PC-3 (cell line): ENCODE measurements at regions not wholly inside any gene's neighbourhood (a gene's known extent, or its start where the extent isn't known, plus 50 kb on each side); places are given as distances from the start of the nearest gene placed in this dataset.

Experiments used
- ATAC-seq: fragments of 200-7000 bp; cut with Tn5 transposase; 2 replicates; pipeline ENCODE4 v1.9.1; 2020; ENCODE audit warnings: mild to moderate bottlenecking, moderate library complexity
- BruUV-seq: library from RNA; stranded (reverse); fragments of 400-500 nt; replicated peaks from 2 replicates; lab custom pipeline; 2021; lab: Mats Ljungman, UMichigan
- CTCF ChIA-PET: fragments of 300-600 bp; sonication (Branson Sonifier 250); formaldehyde crosslinking; loops from one replicate; lab custom pipeline; 2022; ENCODE audit warnings: antibody characterized with exemption; lab: Charles Lee
- POLR2A ChIA-PET: fragments of 300-600 bp; sonication (Branson Sonifier 250); formaldehyde crosslinking; loops from one replicate; lab custom pipeline; 2022; ENCODE audit warnings: antibody characterized with exemption; ENCODE audit not compliant: unreplicated experiment; lab: Charles Lee
- DNase-seq: peaks from one replicate; pipeline ENCODE4 v3.0.0-alpha.2; 2015
- H2AFZ ChIP-seq: fragments of 300-600 bp; sonication (generic); 2 replicates; pipeline ENCODE4 v1.6.0; 2016; ENCODE audit warnings: antibody characterized with exemption, low read length
- H3F3A ChIP-seq: fragments of 300-600 bp; sonication (generic); one replicate; pipeline ENCODE4 v1.6.0; 2017; ENCODE audit warnings: antibody characterized with exemption, low read length, control low read depth, mild to moderate bottlenecking; ENCODE audit not compliant: unreplicated experiment
- H3K27ac ChIP-seq: fragments of 300-600 bp; sonication (generic); 2 replicates; pipeline ENCODE4 v1.5.1; 2016; ENCODE audit warnings: mild to moderate bottlenecking, low read length
- H3K27me3 ChIP-seq: fragments of 300-600 bp; sonication (generic); 2 replicates; pipeline ENCODE4 v1.6.1; 2016; ENCODE audit warnings: low read length, mixed read lengths
- H3K36me3 ChIP-seq: fragments of 300-600 bp; sonication (generic); 2 replicates; pipeline ENCODE4 v1.6.1; 2016; ENCODE audit warnings: low read depth, mixed run types, low read length, mixed read lengths
- H3K4me1 ChIP-seq: fragments of 300-600 bp; sonication (generic); 2 replicates; pipeline ENCODE4 v1.5.1; 2016; ENCODE audit warnings: low read length; ENCODE audit not compliant: insufficient read depth
- H3K4me2 ChIP-seq: fragments of 300-600 bp; sonication (generic); 2 replicates; pipeline ENCODE4 v1.6.0; 2016; ENCODE audit warnings: low read length
- H3K4me3 ChIP-seq: fragments of 300-600 bp; sonication (generic); 2 replicates; pipeline ENCODE4 v1.5.1; 2016; ENCODE audit warnings: mild to moderate bottlenecking, low read length, mixed read lengths
- H3K79me2 ChIP-seq: fragments of 300-600 bp; sonication (generic); 2 replicates; pipeline ENCODE4 v1.6.1; 2017; ENCODE audit warnings: low read length, mixed read lengths
- H3K9ac ChIP-seq: fragments of 300-600 bp; sonication (generic); 2 replicates; pipeline ENCODE4 v1.6.0; 2016; ENCODE audit warnings: mild to moderate bottlenecking, low read length
- H3K9me2 ChIP-seq: fragments of 300-600 bp; sonication (generic); replicated peaks from 2 replicates; pipeline ENCODE4 v1.6.1; 2016; ENCODE audit warnings: mixed run types, low read length, mixed read lengths
- H3K9me3 ChIP-seq: fragments of 300-600 bp; sonication (generic); 2 replicates; pipeline ENCODE4 v1.6.1; 2016; ENCODE audit warnings: low read length, mixed read lengths
- H4K20me1 ChIP-seq: fragments of 300-600 bp; sonication (generic); 2 replicates; pipeline ENCODE4 v1.6.1; 2016; ENCODE audit warnings: low read length, mixed read lengths
- EZH2 ChIP-seq: fragments of 300-600 bp; sonication (generic); IDR thresholded peaks from one replicate; pipeline ENCODE4 v1.6.1; 2017; ENCODE audit warnings: antibody characterized with exemption, mild to moderate bottlenecking, low read length; ENCODE audit not compliant: unreplicated experiment
- EZH2phosphoT487 ChIP-seq: fragments of 300-600 bp; sonication (generic); IDR thresholded peaks from 2 replicates; pipeline ENCODE4 v1.6.1; 2018; ENCODE audit warnings: mild to moderate bottlenecking, antibody characterized with exemption, low read length, borderline replicate concordance
- intact Hi-C: fragments of 100-400 bp; cut with micrococcal nuclease; formaldehyde crosslinking; loops from 2 replicates; pipeline ENCODE4 v1.9.0; 2023
- TF ChIP-seq, protein P1 (sequence below): fragments of 300-600 bp; sonication (generic); conservative IDR thresholded peaks from 2 replicates; pipeline ENCODE4 v1.5.1; 2017; ENCODE audit warnings: antibody characterized with exemption, low read depth, mild to moderate bottlenecking, low read length

DNA sequence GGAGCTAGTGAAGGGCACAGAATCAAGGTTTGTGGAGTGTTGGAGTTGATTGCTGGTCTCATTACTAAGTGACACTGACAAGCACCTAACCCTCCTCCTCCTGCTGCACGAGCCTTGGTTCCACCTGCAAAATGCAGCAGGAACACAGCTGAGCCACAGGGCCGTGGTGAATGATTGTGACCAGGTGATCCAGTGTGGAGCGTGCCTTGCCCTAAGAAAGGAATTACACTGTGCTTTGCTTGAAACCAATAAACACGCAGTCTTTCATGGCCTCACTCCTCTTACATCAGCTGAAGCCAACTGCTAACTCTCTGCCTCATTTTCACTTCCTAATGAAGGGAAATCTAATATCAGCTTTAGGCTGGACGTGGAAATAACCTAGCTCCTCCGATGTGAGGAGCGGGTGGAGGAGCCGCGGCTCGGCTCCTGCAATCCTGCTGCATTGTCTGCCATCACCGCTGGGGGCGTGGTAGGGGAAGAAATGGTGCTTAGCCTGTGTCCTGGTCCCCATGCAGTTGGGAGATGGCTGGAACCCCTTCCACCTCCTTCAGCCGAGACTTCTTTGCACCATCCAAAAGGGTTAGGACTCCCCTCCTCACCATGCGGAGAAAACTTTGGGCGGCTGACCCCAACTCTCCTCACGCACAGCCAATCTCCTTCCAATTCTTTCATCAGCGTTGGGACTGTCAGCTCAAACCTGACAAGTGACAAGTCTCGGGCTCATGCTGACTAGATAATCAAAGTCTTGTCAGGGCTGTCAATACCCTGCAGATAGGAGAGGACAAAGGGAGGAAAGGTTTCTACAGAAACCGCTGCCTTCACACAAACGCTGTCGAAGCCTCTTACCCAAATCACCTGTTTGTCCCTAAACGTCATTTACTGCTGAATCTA, 427.9 kb downstream of the ZNF536 start:
- Histone ChIP-seq H3K27ac (no peak overlapping the region), H3K79me2 (no peaks in the 10 kb centered on the region), H3K27me3 (no peaks in the 10 kb centered on the region), H2AFZ (no peak overlapping the region), H3F3A (no peaks in the 10 kb centered on the region), H3K9me3 (no peaks in the 10 kb centered on the region), H3K4me3 (no peak overlapping the region), H3K9ac (no peak overlapping the region), H3K4me2 (no peak overlapping the region), H3K36me3 (no peaks in the 10 kb centered on the region), H3K4me1 (no peaks in the 10 kb centered on the region), H3K9me2 (no peaks in the 10 kb centered on the region), H4K20me1 (no peaks in the 10 kb centered on the region)
- intact Hi-C loops: no loop called here
- TF ChIP-seq EZH2 (no peak), EZH2phosphoT487 (no peak)
- TF ChIP-seq, protein P1, sequence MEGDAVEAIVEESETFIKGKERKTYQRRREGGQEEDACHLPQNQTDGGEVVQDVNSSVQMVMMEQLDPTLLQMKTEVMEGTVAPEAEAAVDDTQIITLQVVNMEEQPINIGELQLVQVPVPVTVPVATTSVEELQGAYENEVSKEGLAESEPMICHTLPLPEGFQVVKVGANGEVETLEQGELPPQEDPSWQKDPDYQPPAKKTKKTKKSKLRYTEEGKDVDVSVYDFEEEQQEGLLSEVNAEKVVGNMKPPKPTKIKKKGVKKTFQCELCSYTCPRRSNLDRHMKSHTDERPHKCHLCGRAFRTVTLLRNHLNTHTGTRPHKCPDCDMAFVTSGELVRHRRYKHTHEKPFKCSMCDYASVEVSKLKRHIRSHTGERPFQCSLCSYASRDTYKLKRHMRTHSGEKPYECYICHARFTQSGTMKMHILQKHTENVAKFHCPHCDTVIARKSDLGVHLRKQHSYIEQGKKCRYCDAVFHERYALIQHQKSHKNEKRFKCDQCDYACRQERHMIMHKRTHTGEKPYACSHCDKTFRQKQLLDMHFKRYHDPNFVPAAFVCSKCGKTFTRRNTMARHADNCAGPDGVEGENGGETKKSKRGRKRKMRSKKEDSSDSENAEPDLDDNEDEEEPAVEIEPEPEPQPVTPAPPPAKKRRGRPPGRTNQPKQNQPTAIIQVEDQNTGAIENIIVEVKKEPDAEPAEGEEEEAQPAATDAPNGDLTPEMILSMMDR: peak; percentile 37
- no TSS peak for BruUV-seq
- ATAC-seq (no peak), DNase-seq (no peak)
- ChIA-PET POLR2A (no interaction called here), CTCF (no interaction called here)

DNA sequence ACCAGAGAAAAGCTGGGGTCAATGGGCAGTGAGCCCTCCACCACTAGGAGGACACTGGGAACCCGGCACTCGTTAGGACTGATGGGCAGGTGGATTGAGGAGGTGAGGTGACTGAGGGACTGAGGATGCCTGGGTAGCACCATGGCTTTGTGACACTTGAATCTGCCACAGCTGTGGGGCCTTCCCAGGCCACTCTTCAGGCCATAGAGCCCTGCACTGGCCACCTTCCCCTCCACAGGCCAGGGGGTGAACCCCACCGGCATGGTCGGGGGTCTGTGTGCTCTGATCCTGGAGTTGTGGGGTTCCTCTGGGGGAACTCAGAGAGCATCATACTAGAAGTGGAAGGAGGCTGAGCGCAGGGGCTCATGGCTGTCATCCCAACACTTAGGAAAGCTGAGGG, 423.5 kb downstream of the ZNF536 start:
- Histone ChIP-seq H3K4me1 (no peaks in the 10 kb centered on the region), H3K27ac (no peak overlapping the region), H3K36me3 (no peaks in the 10 kb centered on the region), H3K79me2 (no peaks in the 10 kb centered on the region), H3K9me3 (no peaks in the 10 kb centered on the region), H3K9ac (no peak overlapping the region), H3K4me3 (no peak overlapping the region), H3K27me3 (no peaks in the 10 kb centered on the region), H3K4me2 (no peak overlapping the region), H3K9me2 (no peaks in the 10 kb centered on the region), H4K20me1 (no peaks in the 10 kb centered on the region), H2AFZ (no peak overlapping the region), H3F3A (no peaks in the 10 kb centered on the region)
- intact Hi-C loops: no loop called here
- CTCF ChIA-PET: no interaction called here
- DNase-seq (no peak), ATAC-seq (no peak)
- POLR2A ChIA-PET: no interaction called here
- no TSS peak for BruUV-seq
- TF ChIP-seq, protein P1: no peak
- no peak for TF ChIP-seq EZH2phosphoT487
- TF ChIP-seq EZH2: no peak
